B cell (primary cell): ENCODE measurements at regions not wholly inside any gene's neighbourhood (a gene's known extent, or its start where the extent isn't known, plus 50 kb on each side); places are given as distances from the start of the nearest gene placed in this dataset.

Source experiments
- ATAC-seq: fragments of 200-7000 bp; cut with Tn5 transposase; one replicate; pipeline ENCODE4 v1.10.0; 2021; ENCODE audit warnings: low read depth, mild to moderate bottlenecking, moderate number of reproducible peaks, moderate library complexity
- CTCF ChIA-PET: fragments of 350-600 bp; sonication (Branson Sonifier 250); formaldehyde crosslinking; loops from one replicate; lab custom pipeline; 2021; ENCODE audit warnings: antibody characterized with exemption, inconsistent platforms; lab: Charles Lee
- POLR2A ChIA-PET: fragments of 350-600 bp; sonication (Branson Sonifier 250); formaldehyde crosslinking; loops from one replicate; lab custom pipeline; 2021; ENCODE audit warnings: antibody characterized with exemption; lab: Charles Lee
- DNase-seq: peaks from one replicate; pipeline ENCODE4 v3.0.0; 2013
- H2AFZ ChIP-seq: 2 replicates; pipeline ENCODE4 v1.6.1; 2012; ENCODE audit warnings: mild to moderate bottlenecking, low read depth, low read length; ENCODE audit not compliant: insufficient read depth, poor library complexity, severe bottlenecking
- H3K27ac ChIP-seq, 2 donors: 1 replicate in 1 of 2; 2 replicates in 1 of 2; pipeline ENCODE4 v1.5.1; 2012 to 2013; ENCODE audit warnings: low read length in 2 of 2, mild to moderate bottlenecking in 2 of 2, moderate library complexity in 1 of 2
- H3K27me3 ChIP-seq, 4 experiments: fragments of 200-600 bp in 1 of 4; sonication (generic) in 1 of 4; replicated peaks in 1 of 4; 1 replicate in 2 of 4; 2 replicates in 2 of 4; pipeline versions ENCODE4 v1.6.1 to v1.7.0; 2013 to 2016; ENCODE audit warnings: low read length in 3 of 4, mild to moderate bottlenecking in 2 of 4, mixed read lengths in 1 of 4, moderate library complexity in 1 of 4; ENCODE audit not compliant: insufficient read depth in 4 of 4, control insufficient read depth in 3 of 4; ENCODE audit errors: control extremely low read depth in 1 of 4
- H3K36me3 ChIP-seq, 2 experiments: replicated peaks in 1 of 2; 1 replicate in 1 of 2; 2 replicates in 1 of 2; pipeline versions ENCODE4 v1.6.1 to v1.7.1; 2013; ENCODE audit warnings: low read length in 1 of 2; ENCODE audit not compliant: insufficient read depth in 2 of 2, control insufficient read depth in 1 of 2; ENCODE audit errors: control extremely low read depth in 1 of 2, extremely low read depth in 1 of 2
- H3K4me1 ChIP-seq, 2 donors: fragments of 200-600 bp in 1 of 2; sonication (generic) in 1 of 2; 1 replicate in 1 of 2; 2 replicates in 1 of 2; pipeline versions ENCODE4 v1.5.1 to v1.6.1; 2013 to 2017; ENCODE audit warnings: low read length in 2 of 2; ENCODE audit not compliant: control insufficient read depth in 2 of 2, insufficient read depth in 2 of 2
- H3K4me2 ChIP-seq: replicated peaks from 2 replicates; pipeline ENCODE3; 2012; ENCODE audit warnings: mild to moderate bottlenecking, low read depth, low read length; ENCODE audit not compliant: poor library complexity, severe bottlenecking
- H3K4me3 ChIP-seq, 5 experiments: fragments of 200-600 bp in 1 of 5; sonication (generic) in 1 of 5; 1 replicate in 3 of 5; 2 replicates in 2 of 5; pipeline versions ENCODE4 v1.5.1 to v1.7.0; 2011 to 2016; ENCODE audit warnings: low read length in 4 of 5, mild to moderate bottlenecking in 4 of 5, low read depth in 2 of 5, control low read depth in 1 of 5, moderate library complexity in 1 of 5; ENCODE audit not compliant: insufficient read depth in 1 of 5; ENCODE audit errors: control extremely low read depth in 1 of 5, extremely low read depth in 1 of 5
- H3K79me2 ChIP-seq: fragments of 200-600 bp; sonication (generic); one replicate; pipeline ENCODE4 v1.6.0; 2016; ENCODE audit warnings: low read length; ENCODE audit not compliant: control insufficient read depth, insufficient read depth
- H3K9ac ChIP-seq: fragments of 200-600 bp; sonication (generic); 2 replicates; pipeline ENCODE4 v1.6.1; 2017; ENCODE audit warnings: mild to moderate bottlenecking, low read length, moderate library complexity
- H3K9me3 ChIP-seq, 3 donors: one replicate each; pipeline versions ENCODE4 v1.6.1 to v1.7.1; 2013; ENCODE audit warnings: low read length in 2 of 3; ENCODE audit not compliant: control insufficient read depth in 2 of 3, insufficient read depth in 1 of 3; ENCODE audit errors: control extremely low read depth in 1 of 3
- H4K20me1 ChIP-seq: 2 replicates; pipeline ENCODE4 v1.6.0; 2012; ENCODE audit warnings: mild to moderate bottlenecking, low read length; ENCODE audit not compliant: insufficient read depth, control insufficient read depth, poor library complexity, severe bottlenecking
- H3K27ac Mint-ChIP-seq: one replicate; pipeline ENCODE4 v1.8.0; 2021; ENCODE audit warnings: mixed read lengths
- H3K27me3 Mint-ChIP-seq: one replicate; pipeline ENCODE4 v1.8.0; 2021; ENCODE audit warnings: mixed read lengths
- H3K4me1 Mint-ChIP-seq: one replicate; pipeline ENCODE4 v1.8.0; 2021; ENCODE audit warnings: mixed read lengths
- H3K4me3 Mint-ChIP-seq: one replicate; pipeline ENCODE4 v1.8.0; 2021; ENCODE audit warnings: mixed read lengths
- H3K9me3 Mint-ChIP-seq: one replicate; pipeline ENCODE4 v1.8.0; 2022; ENCODE audit warnings: mixed read lengths; ENCODE audit not compliant: insufficient read depth
- EZH2 ChIP-seq: IDR thresholded peaks from 2 replicates; pipeline ENCODE4 v1.6.1; 2012; ENCODE audit warnings: borderline replicate concordance, low read depth, mild to moderate bottlenecking, moderate library complexity, low read length; ENCODE audit not compliant: insufficient read depth, poor library complexity, severe bottlenecking
- WGBS: methylation state at CpG from one replicate; pipeline ENCODE4 v1.1.5; 2013; ENCODE audit warnings: missing lambda C conversion rate; ENCODE audit not compliant: insufficient coverage; 5-methylcytosine and 5-hydroxymethylcytosine counted together
- intact Hi-C: fragments of 100-400 bp; cut with micrococcal nuclease; formaldehyde crosslinking; loops from one replicate; pipeline ENCODE4 v1.10.0; 2022
- TF ChIP-seq, protein P1 (sequence below): fragments of 200-600 bp; IDR thresholded peaks from one replicate; pipeline ENCODE4 v1.8.0; 2022; ENCODE audit warnings: antibody characterized with exemption, mild to moderate bottlenecking

- ChIA-PET POLR2A (no interaction called here), CTCF (no interaction called here)
- Histone ChIP-seq H2AFZ (no peak overlapping the region), H4K20me1 (no peaks in the 10 kb centered on the region), H3K9ac (no peak overlapping the region), H3K27me3 (no peaks in the 10 kb centered on the region), H3K36me3 (no peaks in the 10 kb centered on the region), H3K27ac (no peak overlapping the region), H3K9me3 (no peaks in the 10 kb centered on the region), H3K4me3 (no peak overlapping the region), H3K79me2 (no peaks in the 10 kb centered on the region), H3K4me1 (no peaks in the 10 kb centered on the region), H3K4me2 (no peak overlapping the region)
- Mint-ChIP-seq H3K27ac (no peak overlapping the region), H3K27me3 (no peaks in the 10 kb centered on the region), H3K4me1 (no peaks in the 10 kb centered on the region), H3K9me3 (no peaks in the 10 kb centered on the region), H3K4me3 (no peak overlapping the region)
- no peak for ATAC-seq
- intact Hi-C loops: no loop called here
- TF ChIP-seq, protein P1, sequence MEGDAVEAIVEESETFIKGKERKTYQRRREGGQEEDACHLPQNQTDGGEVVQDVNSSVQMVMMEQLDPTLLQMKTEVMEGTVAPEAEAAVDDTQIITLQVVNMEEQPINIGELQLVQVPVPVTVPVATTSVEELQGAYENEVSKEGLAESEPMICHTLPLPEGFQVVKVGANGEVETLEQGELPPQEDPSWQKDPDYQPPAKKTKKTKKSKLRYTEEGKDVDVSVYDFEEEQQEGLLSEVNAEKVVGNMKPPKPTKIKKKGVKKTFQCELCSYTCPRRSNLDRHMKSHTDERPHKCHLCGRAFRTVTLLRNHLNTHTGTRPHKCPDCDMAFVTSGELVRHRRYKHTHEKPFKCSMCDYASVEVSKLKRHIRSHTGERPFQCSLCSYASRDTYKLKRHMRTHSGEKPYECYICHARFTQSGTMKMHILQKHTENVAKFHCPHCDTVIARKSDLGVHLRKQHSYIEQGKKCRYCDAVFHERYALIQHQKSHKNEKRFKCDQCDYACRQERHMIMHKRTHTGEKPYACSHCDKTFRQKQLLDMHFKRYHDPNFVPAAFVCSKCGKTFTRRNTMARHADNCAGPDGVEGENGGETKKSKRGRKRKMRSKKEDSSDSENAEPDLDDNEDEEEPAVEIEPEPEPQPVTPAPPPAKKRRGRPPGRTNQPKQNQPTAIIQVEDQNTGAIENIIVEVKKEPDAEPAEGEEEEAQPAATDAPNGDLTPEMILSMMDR: no peak
- TF ChIP-seq EZH2: no peak
- DNase-seq: no peak
- no CpG with 5 or more reads among the region's 1 CpG for WGBS
These were observed 202.4 kb downstream of the PRELID2 start for GRCh38 chr5:145632701-145633100.

DNA sequence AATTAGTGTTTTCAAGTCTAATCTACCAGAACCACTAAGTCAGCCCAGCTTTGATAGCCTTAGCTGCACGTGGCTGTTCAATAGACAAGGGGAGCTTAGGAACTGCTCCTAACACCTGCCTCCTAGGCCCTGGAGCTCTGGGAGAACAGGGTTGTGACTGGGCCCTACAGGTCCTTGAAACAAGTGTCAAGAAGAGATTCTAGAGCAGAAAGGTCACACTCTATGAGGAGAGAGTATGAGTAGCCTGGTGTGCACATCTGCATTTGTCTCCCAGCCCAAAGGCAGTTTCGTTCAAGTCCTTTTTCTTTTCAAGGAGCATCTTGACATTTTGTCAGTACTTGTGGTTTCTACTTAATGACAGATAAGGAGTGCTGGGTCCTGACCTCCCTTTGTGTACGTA is 206.1 kb downstream of the PRELID2 start:
- intact Hi-C loops: no loop called here
- CTCF ChIA-PET: interaction anchor here (0.6 kb wide), 1 partner anchor 1998 kb away, joined by 4 read pairs; no protein-coding TSS in a partner anchor

More for the DNA sequence above, 206.1 kb downstream of the PRELID2 start:
- Histone ChIP-seq H4K20me1 (no peaks in the 10 kb centered on the region), H3K36me3 (no peaks in the 10 kb centered on the region), H3K9me3 (no peaks in the 10 kb centered on the region), H3K4me2 (no peak overlapping the region), H3K27ac (no peak overlapping the region), H3K27me3 (no peaks in the 10 kb centered on the region), H3K4me1 (no peaks in the 10 kb centered on the region), H3K4me3 (no peak overlapping the region), H3K79me2 (no peaks in the 10 kb centered on the region), H3K9ac (no peak overlapping the region), H2AFZ (no peak overlapping the region)
- TF ChIP-seq EZH2: no peak
- TF ChIP-seq, protein P1: no peak
- no peaks in the 10 kb centered on the region for H3K9me3 Mint-ChIP-seq
- H3K27me3 Mint-ChIP-seq: no peaks in the 10 kb centered on the region
- POLR2A ChIA-PET: no interaction called here
- H3K4me1 Mint-ChIP-seq: no peaks in the 10 kb centered on the region
- H3K4me3 Mint-ChIP-seq: no peak overlapping the region
- ATAC-seq (no peak), DNase-seq (no peak)
- 80% methylated on average over 1 of the region's 3 CpGs for WGBS
- H3K27ac Mint-ChIP-seq: no peak overlapping the region
